Neural cell (in vitro differentiated cells): ENCODE measurements at regions not wholly inside any gene's neighbourhood (a gene's known extent, or its start where the extent isn't known, plus 50 kb on each side); places are given as distances from the start of the nearest gene placed in this dataset.

ENCODE experiments used
- H2AFZ ChIP-seq: fragments of 200-600, 300-800 bp; sonication (generic), shearing (Covaris generic); 2 replicates; pipeline ENCODE4 v1.6.0; 2014; ENCODE audit warnings: low read depth, mild to moderate bottlenecking, antibody characterized with exemption, low read length, moderate library complexity
- H3F3A ChIP-seq: fragments of 200-600 bp; shearing (Covaris generic); 2 replicates; pipeline ENCODE4 v1.6.1; 2016; ENCODE audit warnings: mild to moderate bottlenecking, moderate library complexity, mixed read lengths, antibody characterized with exemption, low read length; ENCODE audit not compliant: insufficient read depth, poor library complexity, severe bottlenecking
- H3K27ac ChIP-seq: fragments of 200-600, 300-800 bp; sonication (generic), shearing (Covaris generic); 2 replicates; pipeline ENCODE4 v1.5.1; 2014; ENCODE audit warnings: mild to moderate bottlenecking, low read length, moderate library complexity
- H3K27me3 ChIP-seq: fragments of 300-800, 200-600 bp; sonication (generic), shearing (Covaris generic); 2 replicates; pipeline ENCODE4 v1.6.0; 2014; ENCODE audit warnings: mild to moderate bottlenecking, low read depth, low read length, moderate library complexity; ENCODE audit not compliant: insufficient read depth
- H3K36me3 ChIP-seq: fragments of 300-800, 200-600 bp; sonication (generic), shearing (Covaris generic); 2 replicates; pipeline ENCODE4 v1.5.1; 2014; ENCODE audit warnings: mild to moderate bottlenecking, antibody characterized with exemption, low read length, moderate library complexity; ENCODE audit not compliant: insufficient read depth
- H3K4me2 ChIP-seq: fragments of 300-800, 200-600 bp; sonication (generic), shearing (Covaris generic); 2 replicates; pipeline ENCODE4 v1.6.0; 2014; ENCODE audit warnings: mild to moderate bottlenecking, low read length
- H3K4me3 ChIP-seq: fragments of 300-800, 200-600 bp; sonication (generic), shearing (Covaris generic); 2 replicates; pipeline ENCODE4 v1.5.1; 2014; ENCODE audit warnings: mild to moderate bottlenecking, low read length, moderate library complexity
- H3K79me2 ChIP-seq: fragments of 200-600 bp; shearing (Covaris generic); replicated peaks from 2 replicates; pipeline ENCODE4 v1.6.0; 2014; ENCODE audit warnings: mild to moderate bottlenecking, low read length, moderate library complexity; ENCODE audit not compliant: insufficient read depth
- H3K9ac ChIP-seq: fragments of 300-800, 200-600 bp; sonication (generic), shearing (Covaris generic); 2 replicates; pipeline ENCODE4 v1.6.1; 2016; ENCODE audit warnings: mild to moderate bottlenecking, low read length, mixed read lengths
- H3K9me2 ChIP-seq: fragments of 200-600 bp; shearing (Covaris generic); 2 replicates; pipeline ENCODE4 v1.6.1; 2016; ENCODE audit warnings: mild to moderate bottlenecking, low read length, mixed read lengths; ENCODE audit not compliant: insufficient read depth
- H3K9me3 ChIP-seq: fragments of 200-600, 300-800 bp; sonication (generic), shearing (Covaris generic); 2 replicates; pipeline ENCODE4 v1.6.1; 2016; ENCODE audit warnings: mild to moderate bottlenecking, mixed run types, low read length, moderate library complexity, mixed read lengths
- H4K20me1 ChIP-seq: fragments of 200-600 bp; shearing (Covaris generic); 2 replicates; pipeline ENCODE4 v1.6.1; 2016; ENCODE audit warnings: mild to moderate bottlenecking, mixed run types; ENCODE audit not compliant: insufficient read depth
- CTCF ChIP-seq: fragments of 450-650 bp; IDR thresholded peaks from 2 replicates; pipeline ENCODE4 v1.5.1; 2014; ENCODE audit warnings: antibody characterized with exemption, mild to moderate bottlenecking, moderate library complexity; ENCODE audit not compliant: poor library complexity, severe bottlenecking
- EP300 ChIP-seq: fragments of 450-650 bp; conservative IDR thresholded peaks from 2 replicates; pipeline ENCODE4 v1.6.1; 2014; ENCODE audit warnings: antibody characterized with exemption, mild to moderate bottlenecking, moderate library complexity; ENCODE audit not compliant: poor library complexity, severe bottlenecking
- EZH2 ChIP-seq: fragments of 200-600, 300-800 bp; shearing (Covaris generic), sonication (generic); IDR thresholded peaks from 2 replicates; pipeline ENCODE4 v1.6.1; 2014; ENCODE audit warnings: antibody characterized with exemption, low read length, borderline replicate concordance, mild to moderate bottlenecking; ENCODE audit not compliant: insufficient read depth, poor library complexity, severe bottlenecking
- MXI1 ChIP-seq: fragments of 450-650 bp; conservative IDR thresholded peaks from 2 replicates; pipeline ENCODE4 v1.6.1; 2014; ENCODE audit warnings: antibody characterized with exemption, mild to moderate bottlenecking; ENCODE audit not compliant: poor library complexity, severe bottlenecking
- POLR2AphosphoS5 ChIP-seq: IDR thresholded peaks from 2 replicates; pipeline ENCODE4 v1.6.1; 2012
- RAD21 ChIP-seq: fragments of 450-650 bp; conservative IDR thresholded peaks from 2 replicates; pipeline ENCODE4 v1.6.1; 2014; ENCODE audit warnings: antibody characterized with exemption, mild to moderate bottlenecking, moderate library complexity
- REST ChIP-seq: IDR thresholded peaks from 2 replicates; pipeline ENCODE4 v1.6.1; 2012; ENCODE audit warnings: borderline replicate concordance
- SMC3 ChIP-seq: fragments of 450-650 bp; conservative IDR thresholded peaks from 2 replicates; pipeline ENCODE4 v1.6.1; 2014; ENCODE audit warnings: antibody characterized with exemption, mild to moderate bottlenecking, moderate library complexity; ENCODE audit not compliant: poor library complexity
- TAF1 ChIP-seq: IDR thresholded peaks from 2 replicates; pipeline ENCODE4 v1.6.1; 2012; ENCODE audit warnings: low read depth

- Histone ChIP-seq H3K79me2 (no peaks in the 10 kb centered on the region), H3K36me3 (no peaks in the 10 kb centered on the region), H3K4me2 (no peak overlapping the region), H3K27ac (no peak overlapping the region), H3K27me3 (peaks cover 90% of the 10 kb centered on the region), H2AFZ (no peak overlapping the region), H3K9me2 (no peaks in the 10 kb centered on the region), H3F3A (no peaks in the 10 kb centered on the region), H4K20me1 (no peaks in the 10 kb centered on the region), H3K4me3 (peak overlapping the region; percentile 56), H3K9me3 (no peaks in the 10 kb centered on the region), H3K9ac (no peak overlapping the region)
- TF ChIP-seq EZH2 (no peak), REST (no peak)
Measured at GRCh38 chr5:77844623-77845323, 68.6 kb upstream of the TBCA start.

- H4K20me1 ChIP-seq, result no peaks in the 10 kb centered on the region
- H3K4me3 ChIP-seq, result peak overlapping the region; percentile 56
- no peaks in the 10 kb centered on the region for H3K9me2 ChIP-seq
- no peaks in the 10 kb centered on the region for H3K36me3 ChIP-seq
- TF ChIP-seq TAF1, result no peak
- H2AFZ ChIP-seq, result no peak overlapping the region
- H3K27ac ChIP-seq, result no peak overlapping the region
- H3K4me2 ChIP-seq, result no peak overlapping the region
- H3K79me2 ChIP-seq, result no peaks in the 10 kb centered on the region
- peaks cover 88% of the 10 kb centered on the region for H3K27me3 ChIP-seq
- no peak overlapping the region for H3K9ac ChIP-seq
- no peaks in the 10 kb centered on the region for H3F3A ChIP-seq
- H3K9me3 ChIP-seq, result no peaks in the 10 kb centered on the region
Measured at GRCh38 chr5:77844373-77844622, 68.2 kb upstream of the TBCA start.

- Histone ChIP-seq H3K4me2 (no peak overlapping the region), H2AFZ (no peak overlapping the region), H3K79me2 (no peaks in the 10 kb centered on the region), H3K27ac (no peak overlapping the region), H3K9ac (no peak overlapping the region), H3K9me2 (no peaks in the 10 kb centered on the region), H3K36me3 (no peaks in the 10 kb centered on the region), H4K20me1 (no peaks in the 10 kb centered on the region), H3K27me3 (peaks cover 86% of the 10 kb centered on the region), H3K4me3 (peak overlapping the region; percentile 56), H3K9me3 (no peaks in the 10 kb centered on the region), H3F3A (no peaks in the 10 kb centered on the region)
- TF ChIP-seq RAD21 (no peak), CTCF (no peak), MXI1 (no peak), TAF1 (no peak), EZH2 (no peak), REST (no peak), SMC3 (no peak), POLR2AphosphoS5 (no peak), EP300 (no peak)
Measured at GRCh38 chr5:77843570-77844372, 67.6 kb upstream of the TBCA start.
